OCI-LY1 (cell line): ENCODE measurements at regions not wholly inside any gene's neighbourhood (a gene's known extent, or its start where the extent isn't known, plus 50 kb on each side); places are given as distances from the start of the nearest gene placed in this dataset.

Experiments used
- CTCF ChIP-seq: fragments of 200-600 bp; sonication (generic), shearing (Covaris generic); IDR thresholded peaks from 2 replicates; pipeline ENCODE4 v1.5.1; 2017; ENCODE audit warnings: mild to moderate bottlenecking, antibody characterized with exemption, low read length, moderate library complexity, mixed read lengths
- EZH2 ChIP-seq: fragments of 200-600 bp; sonication (generic), shearing (Covaris generic); IDR thresholded peaks from 2 replicates; pipeline ENCODE4 v1.8.0; 2017; ENCODE audit warnings: borderline replicate concordance, mixed run types, mild to moderate bottlenecking, antibody characterized with exemption, low read length, moderate library complexity, mixed read lengths

GRCh38 chr2:3986063-3986462, 282.7 kb downstream of the DCDC2C start:
- TF ChIP-seq CTCF (no peak), EZH2 (no peak)
